D721Med (cell line): ENCODE measurements at regions not wholly inside any gene's neighbourhood (a gene's known extent, or its start where the extent isn't known, plus 50 kb on each side); places are given as distances from the start of the nearest gene placed in this dataset.

Source experiments
- DNase-seq: peaks from one replicate; pipeline ENCODE4 v3.0.0; 2011; ENCODE audit warnings: low spot score; ENCODE audit not compliant: insufficient read length
- FAIRE-seq: peaks from 2 replicates; lab custom pipeline; 2011; peaks lifted over from hg19 to GRCh38; lab: Jason Lieb, UNC
- CTCF ChIP-seq: IDR thresholded peaks from 2 replicates; pipeline ENCODE4 v1.5.1; 2012; ENCODE audit warnings: mild to moderate bottlenecking, control low read depth; ENCODE audit not compliant: insufficient read depth; ENCODE audit errors: missing control alignments

GRCh38 chr1:217253351-217253750 is 377.5 kb downstream of the GPATCH2 start:
- FAIRE-seq (peak; percentile 100), DNase-seq (peak; percentile 57)
- no peak for TF ChIP-seq CTCF

- no peak for FAIRE-seq
- no peak for DNase-seq
- no peak for TF ChIP-seq CTCF
Measured at GRCh38 chr1:217251121-217251520, 379.8 kb downstream of the GPATCH2 start.

- FAIRE-seq (no peak), DNase-seq (no peak)
- no peak for TF ChIP-seq CTCF
Measured at GRCh38 chr1:217249857-217250256, 381.0 kb downstream of the GPATCH2 start.

GRCh38 chr1:217244971-217245370 is 385.9 kb downstream of the GPATCH2 start:
- no peak for TF ChIP-seq CTCF
- no peak for FAIRE-seq
- DNase-seq: no peak

GRCh38 chr1:217240656-217241055 is 390.2 kb downstream of the GPATCH2 start:
- FAIRE-seq (peak; percentile 58), DNase-seq (no peak)
- TF ChIP-seq CTCF: no peak

GRCh38 chr1:217238945-217239344 is 391.9 kb downstream of the GPATCH2 start:
- DNase-seq (no peak), FAIRE-seq (no peak)
- TF ChIP-seq CTCF: no peak

- DNase-seq (no peak), FAIRE-seq (peak; percentile 46)
- no peak for TF ChIP-seq CTCF
Measured at GRCh38 chr1:217230412-217230811, 400.5 kb downstream of the GPATCH2 start.
